Pancreas (tissue), 10 donors: ENCODE measurements at regions not wholly inside any gene's neighbourhood (a gene's known extent, or its start where the extent isn't known, plus 50 kb on each side); places are given as distances from the start of the nearest gene placed in this dataset.

Experiments
- ATAC-seq, 4 donors: fragments of 200-7000 bp; cut with Tn5 transposase; one replicate each; pipeline versions ENCODE4 v1.8.0 to v1.9.1; 2020; ENCODE audit warnings: mild to moderate bottlenecking in 4 of 4, moderate library complexity in 4 of 4
- DNase-seq, 6 donors: peaks; one replicate each; pipeline ENCODE4 v3.0.0-alpha.2; 2020
- FAIRE-seq: peaks from 2 replicates; lab custom pipeline; 2012; peaks lifted over from hg19 to GRCh38; lab: Jason Lieb, UNC
- H3K27ac ChIP-seq, 4 donors: fragments of 200-600 bp; sonication (generic); 1 replicate in 3 of 4; 2 replicates in 1 of 4; pipeline versions ENCODE4 v1.5.0 to v1.8.0; 2020
- H3K27me3 ChIP-seq, 4 donors: fragments of 200-600 bp; one replicate each; pipeline ENCODE4 v1.8.0; 2021
- H3K36me3 ChIP-seq, 3 donors: fragments of 200-600 bp; sonication (generic) in 1 of 3; one replicate each; pipeline versions ENCODE4 v1.5.0 to v1.8.0; 2020 to 2021
- H3K4me1 ChIP-seq, 3 donors: fragments of 200-600 bp; one replicate each; pipeline ENCODE4 v1.8.0; 2021
- H3K4me3 ChIP-seq, 4 donors: fragments of 200-600 bp; sonication (generic) in 2 of 4; one replicate each; pipeline versions ENCODE4 v1.5.0 to v1.8.0; 2020 to 2021
- H3K9me3 ChIP-seq, 4 donors: fragments of 200-600 bp; one replicate each; pipeline ENCODE4 v1.8.0; 2021
- WGBS, 2 donors: extraction: QIAGEN DNeasy Blood & Tissue Kit; methylation state at CpG; one replicate each; pipeline ENCODE4 v1.1.7; 2013; 5-methylcytosine and 5-hydroxymethylcytosine counted together
- intact Hi-C, 3 donors: fragments of 100-400 bp; cut with DNase I; formaldehyde crosslinking; loops; one replicate each; pipeline versions ENCODE4 v1.11.1 to v1.14.2; 2022
- TF ChIP-seq, protein P1 (sequence below), 4 donors: fragments of 200-600 bp; sonication (generic) in 3 of 4; IDR thresholded peaks; one replicate each; pipeline versions ENCODE4 v1.5.0 to v1.8.0; 2021; ENCODE audit warnings: antibody characterized with exemption in 4 of 4
- donor health status: healthy with polysubstance abuse.
- donor health status: DM: no; HTN: no; CAD: no; lungs with moderate emphysema.
- donor health status: DM: no; HTN: no; CAD: no.
- donor health status: control.
- donor health status: control.
- donor health status: Bipolar disorder and iron deficiency.
- donor health status: DM: yes; HTN: yes; CAD: no.
- donor health status: DM: no; HTN: no; CAD: no.
- donor health status: DM: no; HTN: no; CAD: no.
- donor health status: DM: yes; HTN: yes; CAD: no.

DNA sequence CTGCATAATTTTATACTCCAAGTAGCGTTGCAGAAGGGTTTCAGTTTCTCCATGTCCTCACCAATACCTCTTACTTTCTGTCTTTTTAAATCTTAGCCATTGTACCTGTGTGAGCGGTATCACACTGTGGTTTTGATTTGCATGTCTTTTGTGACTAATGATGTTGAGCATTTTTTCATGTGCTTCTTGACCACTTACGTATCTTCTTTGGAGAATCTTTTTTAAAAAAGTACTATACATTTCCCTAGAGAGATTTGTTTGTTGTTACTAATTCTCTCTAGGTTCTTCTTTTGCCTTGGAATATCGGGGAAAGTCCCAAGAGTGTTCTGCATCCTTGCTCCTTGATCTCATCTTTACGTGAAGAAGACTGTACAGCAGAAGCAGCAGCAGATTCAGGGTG is 81.8 kb upstream of the WARS2 start:
- no peak for FAIRE-seq
- TF ChIP-seq, protein P1, sequence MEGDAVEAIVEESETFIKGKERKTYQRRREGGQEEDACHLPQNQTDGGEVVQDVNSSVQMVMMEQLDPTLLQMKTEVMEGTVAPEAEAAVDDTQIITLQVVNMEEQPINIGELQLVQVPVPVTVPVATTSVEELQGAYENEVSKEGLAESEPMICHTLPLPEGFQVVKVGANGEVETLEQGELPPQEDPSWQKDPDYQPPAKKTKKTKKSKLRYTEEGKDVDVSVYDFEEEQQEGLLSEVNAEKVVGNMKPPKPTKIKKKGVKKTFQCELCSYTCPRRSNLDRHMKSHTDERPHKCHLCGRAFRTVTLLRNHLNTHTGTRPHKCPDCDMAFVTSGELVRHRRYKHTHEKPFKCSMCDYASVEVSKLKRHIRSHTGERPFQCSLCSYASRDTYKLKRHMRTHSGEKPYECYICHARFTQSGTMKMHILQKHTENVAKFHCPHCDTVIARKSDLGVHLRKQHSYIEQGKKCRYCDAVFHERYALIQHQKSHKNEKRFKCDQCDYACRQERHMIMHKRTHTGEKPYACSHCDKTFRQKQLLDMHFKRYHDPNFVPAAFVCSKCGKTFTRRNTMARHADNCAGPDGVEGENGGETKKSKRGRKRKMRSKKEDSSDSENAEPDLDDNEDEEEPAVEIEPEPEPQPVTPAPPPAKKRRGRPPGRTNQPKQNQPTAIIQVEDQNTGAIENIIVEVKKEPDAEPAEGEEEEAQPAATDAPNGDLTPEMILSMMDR (IDR thresholded peaks at IDR 0.05): no peak
- no peak for ATAC-seq
- intact Hi-C loops: no loop called here
- WGBS, 2 donors: 94 to 95% methylated on average over 5 of the region's 5 CpGs
- no peak overlapping the region for H3K27ac ChIP-seq
- no peaks in the 10 kb centered on the region for H3K9me3 ChIP-seq
- H3K4me1 ChIP-seq: no peaks in the 10 kb centered on the region
- no peaks in the 10 kb centered on the region for H3K36me3 ChIP-seq
- DNase-seq: no peak
- no peaks in the 10 kb centered on the region for H3K27me3 ChIP-seq
- no peak overlapping the region for H3K4me3 ChIP-seq

DNA sequence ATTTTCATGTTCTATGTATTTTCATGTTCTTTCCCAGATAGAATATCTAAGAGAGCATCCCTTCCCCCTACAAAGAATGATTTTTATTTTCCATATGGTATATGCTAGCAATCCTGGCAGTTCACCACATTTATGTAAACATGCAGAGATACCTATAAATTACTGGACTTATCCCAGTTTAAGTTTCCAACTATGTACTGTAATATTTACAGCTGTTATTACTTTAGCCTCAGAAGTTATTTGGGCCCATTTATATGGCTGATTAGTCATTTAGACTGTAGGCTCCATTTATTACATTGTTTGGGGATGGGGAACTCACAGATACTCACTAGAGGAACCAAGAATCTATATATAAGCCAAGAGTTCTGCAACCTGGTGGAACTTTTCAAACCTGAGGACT is 84.8 kb upstream of the WARS2 start:
- no peaks in the 10 kb centered on the region for H3K9me3 ChIP-seq
- intact Hi-C loops: no loop called here
- H3K4me1 ChIP-seq: no peaks in the 10 kb centered on the region
- H3K4me3 ChIP-seq: no peak overlapping the region
- FAIRE-seq: no peak
- no peaks in the 10 kb centered on the region for H3K36me3 ChIP-seq
- TF ChIP-seq, protein P1 (IDR thresholded peaks at IDR 0.05): no peak
- ATAC-seq: no peak
- H3K27me3 ChIP-seq: no peaks in the 10 kb centered on the region
- H3K27ac ChIP-seq: no peak overlapping the region
- DNase-seq: no peak

DNA sequence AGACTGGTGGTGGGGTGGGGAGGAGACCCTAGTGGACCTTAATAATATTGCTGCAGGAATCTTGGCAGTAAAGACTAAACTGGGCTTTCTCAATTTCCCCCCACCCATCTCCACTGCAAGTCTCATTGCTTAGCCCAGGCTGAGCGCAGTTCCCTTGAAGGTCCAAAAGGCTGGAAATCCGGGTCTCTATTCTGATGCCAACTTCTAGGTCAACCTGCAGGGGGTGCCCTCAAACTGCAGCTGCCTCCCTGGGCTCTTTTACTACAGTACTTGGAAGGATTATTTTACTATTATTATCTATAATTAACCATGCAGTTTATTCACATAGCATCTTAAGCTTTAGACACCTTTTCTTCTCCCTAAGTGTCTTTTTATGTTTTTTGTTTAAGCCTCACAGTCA is 85.4 kb upstream of the WARS2 start:
- TF ChIP-seq, protein P1 (IDR thresholded peaks at IDR 0.05): no peak
- Histone ChIP-seq H3K27ac (no peak overlapping the region), H3K36me3 (no peaks in the 10 kb centered on the region), H3K27me3 (no peaks in the 10 kb centered on the region), H3K9me3 (no peaks in the 10 kb centered on the region), H3K4me1 (no peaks in the 10 kb centered on the region), H3K4me3 (no peak overlapping the region)
- 86 to 90% methylated on average over 2 of the region's 2 CpGs for WGBS, 2 donors
- FAIRE-seq (no peak), ATAC-seq (no peak), DNase-seq (no peak)
- intact Hi-C loops: no loop called here

DNA sequence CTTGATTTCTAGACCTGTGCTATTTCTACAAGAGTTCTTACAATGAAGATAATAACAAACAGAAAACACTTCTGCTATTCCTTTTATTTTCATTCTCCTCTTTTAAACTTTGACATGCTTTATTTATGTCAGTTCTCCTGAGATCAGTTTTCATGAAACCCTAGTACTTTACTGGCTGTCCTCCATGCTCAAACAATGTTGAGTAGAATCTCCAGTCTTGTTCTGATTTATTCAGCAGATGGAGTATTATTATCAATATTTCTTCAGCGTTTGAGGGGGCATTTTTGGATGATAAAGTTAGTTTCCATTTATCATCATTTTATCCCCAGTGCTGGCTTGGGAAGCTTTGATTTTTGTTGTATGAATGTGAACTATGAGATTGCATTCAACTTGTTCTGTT is 85.9 kb upstream of the WARS2 start:
- H3K27ac ChIP-seq: no peak overlapping the region
- intact Hi-C loops: no loop called here
- H3K4me1 ChIP-seq: no peaks in the 10 kb centered on the region
- no peak for DNase-seq
- H3K27me3 ChIP-seq: no peaks in the 10 kb centered on the region
- FAIRE-seq: no peak
- 82 to 87% methylated on average over 1 of the region's 1 CpG for WGBS, 2 donors
- H3K4me3 ChIP-seq: no peak overlapping the region
- ATAC-seq: no peak
- H3K36me3 ChIP-seq: no peaks in the 10 kb centered on the region
- TF ChIP-seq, protein P1 (IDR thresholded peaks at IDR 0.05): no peak
- no peaks in the 10 kb centered on the region for H3K9me3 ChIP-seq

DNA sequence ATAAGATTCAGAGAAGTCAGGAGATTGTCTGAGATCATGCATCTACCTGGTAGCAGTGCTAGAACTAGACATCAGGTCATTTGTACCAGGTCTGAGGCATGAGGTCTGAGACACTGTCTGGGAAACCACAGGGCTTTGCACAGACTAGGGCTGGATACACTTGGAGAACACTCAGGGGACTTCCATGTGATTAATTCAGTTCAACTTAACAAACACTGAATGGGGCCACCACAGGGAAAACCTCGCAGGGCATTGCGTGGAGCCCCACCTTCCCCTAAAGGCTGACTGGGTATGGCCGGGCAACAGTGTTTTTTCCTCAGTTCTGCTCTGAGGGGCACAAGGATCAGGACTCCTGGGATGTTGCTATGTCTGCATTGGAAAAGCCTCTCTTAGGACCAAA is 86.5 kb upstream of the WARS2 start:
- FAIRE-seq (no peak), DNase-seq (no peak), ATAC-seq (no peak)
- WGBS, 2 donors: 83 to 90% methylated on average over 3 of the region's 3 CpGs
- H3K36me3 ChIP-seq: no peaks in the 10 kb centered on the region
- intact Hi-C loops: no loop called here
- H3K27me3 ChIP-seq: no peaks in the 10 kb centered on the region
- no peak overlapping the region for H3K4me3 ChIP-seq
- H3K27ac ChIP-seq: no peak overlapping the region
- H3K4me1 ChIP-seq: no peaks in the 10 kb centered on the region
- H3K9me3 ChIP-seq: no peaks in the 10 kb centered on the region
- TF ChIP-seq, protein P1 (IDR thresholded peaks at IDR 0.05): no peak
